GM18873 (cell line): ENCODE measurements at regions not wholly inside any gene's neighbourhood (a gene's known extent, or its start where the extent isn't known, plus 50 kb on each side); places are given as distances from the start of the nearest gene placed in this dataset.
A peak's percentile ranks its signal among the peaks of the same experiment; 100 is the strongest.

Experiments used
- ATAC-seq: cut with Tn5 transposase; IDR thresholded peaks from one replicate; pipeline ENCODE4 v1.9.1; 2021; ENCODE audit warnings: mild to moderate bottlenecking, moderate library complexity, moderate number of reproducible peaks; ENCODE audit not compliant: unreplicated experiment, low FRiP score

GRCh38 chr2:225340923-225341322, 58.6 kb upstream of the NYAP2 start:
- ATAC-seq, result no peak

GRCh38 chr2:225337183-225337582, 62.3 kb upstream of the NYAP2 start:
- no peak for ATAC-seq

GRCh38 chr2:225334514-225334913, 65.0 kb upstream of the NYAP2 start:
- ATAC-seq, result no peak

GRCh38 chr2:225328192-225328591, 71.3 kb upstream of the NYAP2 start:
- no peak for ATAC-seq

GRCh38 chr2:225326969-225327368, 72.5 kb upstream of the NYAP2 start:
- no peak for ATAC-seq

- ATAC-seq, result no peak
Observed at GRCh38 chr2:225319872-225320271, 79.6 kb upstream of the NYAP2 start.

GRCh38 chr2:225318440-225318839, 81.1 kb upstream of the NYAP2 start:
- ATAC-seq, result no peak

- ATAC-seq, result no peak
Observed at GRCh38 chr2:225317186-225317585, 82.3 kb upstream of the NYAP2 start.

GRCh38 chr2:225310745-225311144, 88.8 kb upstream of the NYAP2 start:
- no peak for ATAC-seq

- no peak for ATAC-seq
Observed at GRCh38 chr2:225309516-225309915, 90.0 kb upstream of the NYAP2 start.

- no peak for ATAC-seq
Observed at GRCh38 chr2:225296951-225297350, 102.6 kb upstream of the NYAP2 start.

- ATAC-seq, result no peak
Observed at GRCh38 chr2:225295102-225295501, 104.4 kb upstream of the NYAP2 start.

GRCh38 chr2:225293638-225294037, 105.9 kb upstream of the NYAP2 start:
- ATAC-seq, result no peak

- no peak for ATAC-seq
Observed at GRCh38 chr2:225290757-225291400, 108.6 kb upstream of the NYAP2 start.

- no peak for ATAC-seq
Observed at GRCh38 chr2:225289659-225290058, 109.9 kb upstream of the NYAP2 start.

GRCh38 chr2:225288986-225289385, 110.5 kb upstream of the NYAP2 start:
- ATAC-seq, result no peak

GRCh38 chr2:225282858-225283710, 116.4 kb upstream of the NYAP2 start:
- no peak for ATAC-seq

GRCh38 chr2:225276207-225276606, 123.3 kb upstream of the NYAP2 start:
- peak; percentile 86 for ATAC-seq

GRCh38 chr2:225275443-225275842, 124.1 kb upstream of the NYAP2 start:
- no peak for ATAC-seq

- ATAC-seq, result no peak
Observed at GRCh38 chr2:225274751-225275150, 124.8 kb upstream of the NYAP2 start.

GRCh38 chr2:225272173-225272572, 127.3 kb upstream of the NYAP2 start:
- ATAC-seq, result no peak

- peak; percentile 95 for ATAC-seq
Observed at GRCh38 chr2:225270861-225271260, 128.6 kb upstream of the NYAP2 start.
